ENCODE measurements at regions not wholly inside any gene's neighbourhood (a gene's known extent, or its start where the extent isn't known, plus 50 kb on each side); places are given as distances from the start of the nearest gene placed in this dataset.

DNA sequence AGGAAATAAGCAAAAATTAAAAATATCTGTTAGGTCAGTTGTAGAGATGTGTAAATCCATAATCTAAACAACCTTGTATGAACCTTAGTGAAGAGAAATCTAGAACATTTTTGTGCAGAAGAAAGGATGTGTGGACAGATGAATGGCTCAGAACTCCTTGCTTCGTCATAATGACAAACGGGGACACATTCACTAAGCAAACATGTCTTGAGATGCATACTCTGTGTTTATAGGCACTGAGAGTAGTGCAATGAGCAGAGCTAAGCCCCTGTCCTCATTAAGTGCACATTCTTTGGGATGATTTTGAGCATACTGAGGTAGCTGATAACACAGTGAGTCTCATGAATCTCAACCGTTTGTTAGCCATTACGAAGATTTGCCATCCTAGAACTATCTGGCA lies 360.6 kb upstream of the ANKRD30A start:
- no peak for DNase-seq (ENCODE audit: low read depth)
- in situ Hi-C loops (cut with HindIII; ENCODE audit: low sequenced_read_pairs) = no loop called here
- TF ChIP-seq, protein P1, sequence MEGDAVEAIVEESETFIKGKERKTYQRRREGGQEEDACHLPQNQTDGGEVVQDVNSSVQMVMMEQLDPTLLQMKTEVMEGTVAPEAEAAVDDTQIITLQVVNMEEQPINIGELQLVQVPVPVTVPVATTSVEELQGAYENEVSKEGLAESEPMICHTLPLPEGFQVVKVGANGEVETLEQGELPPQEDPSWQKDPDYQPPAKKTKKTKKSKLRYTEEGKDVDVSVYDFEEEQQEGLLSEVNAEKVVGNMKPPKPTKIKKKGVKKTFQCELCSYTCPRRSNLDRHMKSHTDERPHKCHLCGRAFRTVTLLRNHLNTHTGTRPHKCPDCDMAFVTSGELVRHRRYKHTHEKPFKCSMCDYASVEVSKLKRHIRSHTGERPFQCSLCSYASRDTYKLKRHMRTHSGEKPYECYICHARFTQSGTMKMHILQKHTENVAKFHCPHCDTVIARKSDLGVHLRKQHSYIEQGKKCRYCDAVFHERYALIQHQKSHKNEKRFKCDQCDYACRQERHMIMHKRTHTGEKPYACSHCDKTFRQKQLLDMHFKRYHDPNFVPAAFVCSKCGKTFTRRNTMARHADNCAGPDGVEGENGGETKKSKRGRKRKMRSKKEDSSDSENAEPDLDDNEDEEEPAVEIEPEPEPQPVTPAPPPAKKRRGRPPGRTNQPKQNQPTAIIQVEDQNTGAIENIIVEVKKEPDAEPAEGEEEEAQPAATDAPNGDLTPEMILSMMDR (IDR thresholded peaks at IDR 0.05; ENCODE audit: low read depth, low read length, missing control alignments) = no peak
- H3K4me3 ChIP-seq (ENCODE audit: low read depth, low read length) = no peak overlapping the region

DNA sequence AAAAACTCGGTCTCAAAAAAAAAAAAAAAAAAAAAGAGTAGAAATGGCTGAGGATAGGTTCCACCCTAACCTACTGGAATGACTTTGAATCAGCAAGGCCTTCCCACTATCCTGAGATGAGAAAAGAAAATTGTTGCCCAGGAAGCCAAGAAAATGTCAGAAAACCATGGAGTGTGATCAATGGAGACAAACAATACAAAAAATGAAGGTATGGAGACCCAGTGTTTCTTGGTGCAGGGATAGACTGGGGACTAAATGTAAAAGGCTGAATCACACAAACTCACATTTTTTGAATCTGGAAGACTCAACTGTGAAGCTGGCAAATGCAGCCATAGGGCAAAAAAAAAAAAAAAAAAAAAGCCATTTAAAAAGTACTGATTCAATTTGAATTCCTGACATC lies 364.3 kb upstream of the ANKRD30A start:
- no peak for DNase-seq (ENCODE audit: low read depth)
- in situ Hi-C loops (cut with HindIII; ENCODE audit: low sequenced_read_pairs) = no loop called here
- TF ChIP-seq, protein P1 (IDR thresholded peaks at IDR 0.05; ENCODE audit: low read depth, low read length, missing control alignments) = no peak
- no peak overlapping the region for H3K4me3 ChIP-seq (ENCODE audit: low read depth, low read length)

DNA sequence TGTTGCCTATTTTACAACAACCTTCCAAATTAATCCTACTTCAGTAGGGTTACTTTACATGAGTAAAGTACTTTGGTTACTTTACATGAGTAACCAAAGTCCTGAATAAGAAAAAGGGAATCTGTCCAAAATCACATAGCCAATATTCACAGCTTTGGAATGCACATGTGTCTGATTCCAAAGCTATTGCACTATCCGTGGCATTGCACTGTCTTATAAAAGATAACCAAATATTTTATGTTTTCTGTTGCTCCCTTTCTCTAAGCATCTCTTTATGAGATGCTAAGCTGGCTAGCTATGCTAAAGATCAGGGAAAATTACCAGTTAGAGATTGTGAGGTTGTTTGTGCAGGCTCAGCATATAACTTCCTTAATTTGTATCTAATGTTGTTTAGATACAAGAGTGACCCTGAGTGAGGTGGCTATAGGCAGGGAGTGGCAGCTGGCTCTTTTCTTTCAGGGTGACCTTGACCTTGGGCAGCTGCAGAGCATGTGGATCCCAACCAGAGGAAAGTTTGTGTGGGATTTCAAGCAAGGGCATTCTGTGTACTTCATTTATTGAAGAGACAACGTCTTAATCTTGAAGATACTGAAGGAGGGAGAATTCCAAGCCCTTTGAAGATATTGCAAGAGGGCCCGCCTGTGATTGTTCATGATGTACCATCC lies 366.1 kb upstream of the ANKRD30A start:
- TF ChIP-seq, protein P1 (IDR thresholded peaks at IDR 0.05; ENCODE audit: low read depth, low read length, missing control alignments) = no peak
- no peak overlapping the region for H3K4me3 ChIP-seq (ENCODE audit: low read depth, low read length)
- peak; percentile 65 for DNase-seq (ENCODE audit: low read depth)
- in situ Hi-C loops (cut with HindIII; ENCODE audit: low sequenced_read_pairs) = no loop called here

DNA sequence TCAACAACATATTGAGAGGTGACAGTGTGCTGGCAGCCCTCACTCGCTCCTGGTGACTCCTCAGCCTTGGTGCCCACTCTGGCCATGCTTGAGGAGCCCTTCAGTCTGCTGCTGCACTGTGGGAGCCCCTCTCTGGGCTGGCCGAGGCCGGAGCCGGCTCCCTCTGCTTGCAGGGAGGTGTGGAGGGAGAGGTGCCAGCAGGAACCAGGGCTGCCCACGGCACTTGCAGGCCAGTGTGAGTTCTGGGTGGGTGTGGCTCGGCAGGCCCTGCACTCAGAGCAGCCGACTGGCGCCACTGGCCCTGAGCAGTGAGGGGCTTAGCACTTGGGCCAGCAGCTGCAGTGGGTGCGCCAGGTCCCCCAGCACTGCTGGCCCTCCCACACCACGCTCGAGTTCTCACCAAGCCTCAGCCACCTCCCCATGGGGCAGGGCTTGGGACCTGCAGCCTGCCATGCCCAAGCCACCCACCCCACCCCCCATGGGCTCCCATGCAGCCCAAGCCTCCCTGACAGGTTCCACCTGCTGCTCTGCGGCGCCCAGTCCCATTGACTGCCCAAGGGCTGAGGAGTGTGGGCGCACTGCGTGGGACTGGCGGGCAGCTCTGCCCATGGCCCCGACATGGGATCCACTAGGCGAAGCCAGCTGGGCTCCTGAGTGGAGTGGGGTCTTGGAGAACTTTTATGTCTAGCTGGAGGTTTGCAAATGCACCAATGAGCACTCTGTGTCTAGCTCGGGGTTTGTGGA lies 377.1 kb upstream of the ANKRD30A start:
- in situ Hi-C loops (cut with HindIII; ENCODE audit: low sequenced_read_pairs) = no loop called here
- no peak for DNase-seq (ENCODE audit: low read depth)
- TF ChIP-seq, protein P1 (IDR thresholded peaks at IDR 0.05; ENCODE audit: low read depth, low read length, missing control alignments) = no peak
- no peak overlapping the region for H3K4me3 ChIP-seq (ENCODE audit: low read depth, low read length)

DNA sequence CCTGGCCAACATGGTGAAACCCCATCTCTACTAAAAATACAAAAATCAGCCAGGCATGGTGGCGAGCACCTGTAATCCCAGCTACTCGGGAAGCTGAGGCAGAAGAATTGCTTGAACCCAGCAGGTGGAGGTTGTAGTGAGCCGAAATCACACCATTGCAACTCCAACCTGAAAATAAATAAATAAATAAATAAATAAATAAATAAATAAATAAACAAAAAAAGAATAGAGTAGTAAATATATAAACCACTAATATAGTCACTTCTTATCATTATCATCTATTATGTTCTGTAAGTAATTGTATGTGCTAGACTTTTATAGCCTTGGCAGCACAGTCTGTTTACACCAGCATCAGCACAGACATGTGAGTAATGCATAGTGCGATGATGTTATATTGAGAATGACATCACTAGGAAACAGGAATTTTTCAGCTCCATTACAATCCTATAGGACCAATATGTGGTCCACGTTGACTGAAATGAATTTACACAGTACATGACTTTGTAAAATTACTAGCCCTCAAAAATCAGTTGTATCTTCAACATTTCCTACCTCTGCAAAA lies 385.4 kb upstream of the ANKRD30A start:
- TF ChIP-seq, protein P1 (IDR thresholded peaks at IDR 0.05; ENCODE audit: low read depth, low read length, missing control alignments) = no peak
- in situ Hi-C loops (cut with HindIII; ENCODE audit: low sequenced_read_pairs) = no loop called here
- H3K4me3 ChIP-seq (ENCODE audit: low read depth, low read length) = no peak overlapping the region
- DNase-seq (ENCODE audit: low read depth) = no peak

DNA sequence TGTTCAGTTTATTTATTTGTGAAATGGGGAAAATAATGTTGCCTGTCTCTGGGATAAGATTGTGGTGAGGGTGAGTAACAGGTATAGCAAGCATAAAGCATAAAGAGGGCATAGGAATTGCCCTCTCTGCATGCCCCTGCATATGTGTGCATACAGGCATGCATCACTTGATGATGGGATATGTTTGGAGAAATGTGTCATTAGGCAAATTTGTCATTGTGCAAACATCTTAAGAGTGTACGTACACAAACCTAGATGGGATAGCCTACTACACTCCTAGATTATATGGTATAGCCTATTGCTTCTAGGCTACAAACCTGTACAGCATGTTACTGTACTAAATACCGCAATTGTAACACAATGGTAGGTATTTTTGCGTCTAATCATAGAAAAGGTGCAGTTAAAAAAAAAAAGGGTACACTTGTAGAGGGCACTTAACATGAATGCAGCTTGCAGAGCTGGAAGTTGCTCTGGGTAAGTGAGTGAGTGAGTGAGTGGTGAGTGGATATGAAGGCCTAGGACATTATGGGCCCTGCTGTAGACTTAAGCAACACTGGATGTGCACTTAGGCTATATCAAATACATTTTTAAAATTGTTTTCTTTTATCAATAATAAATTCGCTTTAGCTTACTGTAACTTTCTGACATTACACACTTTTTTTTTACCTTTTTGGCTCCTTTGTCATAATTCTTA lies 386.5 kb upstream of the ANKRD30A start:
- in situ Hi-C loops (cut with HindIII; ENCODE audit: low sequenced_read_pairs) = no loop called here
- DNase-seq (ENCODE audit: low read depth) = no peak
- no peak overlapping the region for H3K4me3 ChIP-seq (ENCODE audit: low read depth, low read length)
- TF ChIP-seq, protein P1 (IDR thresholded peaks at IDR 0.05; ENCODE audit: low read depth, low read length, missing control alignments) = no peak

All from astrocyte of the cerebellum (primary cell).